ENCODE measurements at regions not wholly inside any gene's neighbourhood (a gene's known extent, or its start where the extent isn't known, plus 50 kb on each side); places are given as distances from the start of the nearest gene placed in this dataset.

GRCh38 chr20:22074635-22075034 is 369.2 kb downstream of the PAX1 start:
- Histone ChIP-seq H3K27ac (no peak overlapping the region), H3K4me3 (no peak overlapping the region)
- TF ChIP-seq CTCF (IDR thresholded peaks at IDR 0.05), result no peak
- no peak for DNase-seq (ENCODE audit: low spot score)

- no peak for DNase-seq (ENCODE audit: low spot score)
- TF ChIP-seq CTCF (IDR thresholded peaks at IDR 0.05), result no peak
- no peak overlapping the region for H3K4me3 ChIP-seq
- H3K27ac ChIP-seq, result no peak overlapping the region
Measured at GRCh38 chr20:22071841-22072240, 366.4 kb downstream of the PAX1 start.

- no peak for TF ChIP-seq CTCF (IDR thresholded peaks at IDR 0.05)
- H3K27ac ChIP-seq, result no peak overlapping the region
- DNase-seq (ENCODE audit: low spot score), result no peak
- H3K4me3 ChIP-seq, result no peak overlapping the region
Measured at GRCh38 chr20:22070610-22071058, 365.2 kb downstream of the PAX1 start.

GRCh38 chr20:22063753-22064152 is 358.3 kb downstream of the PAX1 start:
- H3K27ac ChIP-seq, result no peak overlapping the region
- no peak for DNase-seq (ENCODE audit: low spot score)
- TF ChIP-seq CTCF (IDR thresholded peaks at IDR 0.05), result no peak
- no peak overlapping the region for H3K4me3 ChIP-seq

- no peak for DNase-seq (ENCODE audit: low spot score)
- Histone ChIP-seq H3K27ac (no peak overlapping the region), H3K4me3 (no peak overlapping the region)
- no peak for TF ChIP-seq CTCF (IDR thresholded peaks at IDR 0.05)
Measured at GRCh38 chr20:22062874-22063273, 357.4 kb downstream of the PAX1 start.

GRCh38 chr20:22060610-22061009 is 355.1 kb downstream of the PAX1 start:
- no peak for DNase-seq (ENCODE audit: low spot score)
- no peak for TF ChIP-seq CTCF (IDR thresholded peaks at IDR 0.05)
- H3K27ac ChIP-seq, result no peak overlapping the region
- no peak overlapping the region for H3K4me3 ChIP-seq

- no peak for DNase-seq (ENCODE audit: low spot score)
- Histone ChIP-seq H3K27ac (no peak overlapping the region), H3K4me3 (no peak overlapping the region)
- no peak for TF ChIP-seq CTCF (IDR thresholded peaks at IDR 0.05)
Measured at GRCh38 chr20:22058746-22059145, 353.3 kb downstream of the PAX1 start.

All from coronary artery (tissue), 2 donors.